ENCODE measurements at regions not wholly inside any gene's neighbourhood (a gene's known extent, or its start where the extent isn't known, plus 50 kb on each side); places are given as distances from the start of the nearest gene placed in this dataset.
"Not testable (repeated sequence)": the region's sequence is repeated elsewhere in the genome, so short reads cannot be mapped to it uniquely, and the experiment has no call there.

DNA sequence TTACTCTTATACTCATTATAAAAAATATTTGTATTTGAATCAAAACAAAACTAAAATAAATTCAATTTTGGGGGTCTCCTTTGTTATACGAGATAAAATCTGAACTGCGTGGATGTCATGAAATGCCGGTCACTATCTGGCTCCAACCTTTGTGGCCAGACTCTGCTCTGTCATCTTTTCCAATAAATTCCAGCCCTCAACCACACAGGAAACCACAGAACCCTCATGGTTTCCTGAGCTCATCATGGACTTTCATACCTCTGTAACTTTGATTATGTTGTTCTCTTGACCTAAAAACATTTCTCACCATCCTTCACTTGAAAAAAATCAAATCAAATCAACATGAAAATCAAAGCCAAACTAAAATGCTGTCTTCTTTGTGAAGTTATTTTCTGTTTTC, 724.7 kb downstream of the METTL4 start:
- no peak for DNase-seq (ENCODE audit: low spot score)

GRCh38 chr18:1848716-1849115, 722.6 kb downstream of the METTL4 start:
- no peak for DNase-seq (ENCODE audit: low spot score)

- no peak for DNase-seq (ENCODE audit: low spot score)
These were observed 721.9 kb downstream of the METTL4 start for GRCh38 chr18:1849386-1849785.

GRCh38 chr18:1857281-1857680, 714.0 kb downstream of the METTL4 start:
- not testable (repeated sequence) for DNase-seq (ENCODE audit: low spot score)

DNA sequence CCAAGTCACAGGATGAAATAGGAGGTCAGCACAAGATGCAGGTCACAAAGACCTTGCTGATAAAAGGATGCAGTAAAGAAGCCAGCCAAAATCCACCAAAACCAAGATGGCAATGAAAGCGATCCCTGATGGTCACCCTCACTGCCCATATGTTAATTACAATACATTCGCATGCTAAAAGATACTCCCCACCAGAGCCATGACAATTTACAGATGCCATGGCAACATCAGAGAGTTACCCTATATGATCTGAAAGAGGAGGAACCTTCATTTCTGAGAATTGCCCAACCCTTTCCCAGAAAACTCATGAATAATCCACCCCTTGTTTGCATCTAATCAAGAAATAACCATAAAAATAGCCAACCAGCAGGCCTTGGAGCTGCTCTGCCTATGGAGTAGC, 709.8 kb downstream of the METTL4 start:
- DNase-seq (ENCODE audit: low spot score), result no peak

DNA sequence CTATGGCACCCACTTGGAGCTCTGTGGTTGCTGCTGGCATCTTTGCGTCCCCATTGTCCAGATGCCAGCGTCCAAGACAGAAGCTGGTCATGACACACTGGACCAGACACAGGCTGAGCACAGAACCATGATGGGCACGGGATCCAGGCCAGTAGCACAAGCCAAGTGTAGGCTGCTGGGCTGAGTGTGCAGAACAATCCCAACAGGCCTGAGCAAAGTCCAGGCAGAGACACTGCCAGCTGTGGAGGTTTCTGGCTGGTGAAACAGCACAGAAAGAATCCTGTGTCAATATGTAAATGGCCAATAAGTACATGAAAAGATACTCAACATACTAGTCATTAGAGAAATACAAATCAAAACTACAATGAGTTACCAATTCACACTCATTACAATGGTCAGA, 705.4 kb downstream of the METTL4 start:
- no peak for DNase-seq (ENCODE audit: low spot score)

DNA sequence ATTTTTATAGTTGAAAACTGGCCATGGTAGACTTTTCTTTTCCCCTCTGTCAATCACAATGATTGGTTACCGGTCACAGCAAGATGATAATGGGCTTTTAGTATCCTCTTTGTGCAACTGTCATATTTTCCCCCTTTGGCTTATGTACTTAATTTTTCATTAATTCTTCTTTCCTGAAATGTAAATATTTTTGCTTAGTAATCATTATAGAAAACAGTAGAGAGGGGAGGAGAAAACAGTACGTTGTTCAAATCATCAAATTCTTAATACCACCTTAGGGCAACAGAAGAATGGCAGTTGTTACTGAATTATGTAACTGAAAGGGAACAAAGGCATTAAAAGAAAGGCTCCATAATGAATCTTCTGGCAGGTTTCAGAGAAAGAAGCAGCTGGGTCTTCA, 699.0 kb downstream of the METTL4 start:
- DNase-seq (ENCODE audit: low spot score), result no peak

GRCh38 chr18:1875219-1875618, 696.1 kb downstream of the METTL4 start:
- DNase-seq (ENCODE audit: low spot score), result no peak

- no peak for DNase-seq (ENCODE audit: low spot score)
These were observed 686.7 kb downstream of the METTL4 start for GRCh38 chr18:1884623-1885022.

GRCh38 chr18:1891641-1892040, 679.7 kb downstream of the METTL4 start:
- DNase-seq (ENCODE audit: low spot score), result no peak

DNA sequence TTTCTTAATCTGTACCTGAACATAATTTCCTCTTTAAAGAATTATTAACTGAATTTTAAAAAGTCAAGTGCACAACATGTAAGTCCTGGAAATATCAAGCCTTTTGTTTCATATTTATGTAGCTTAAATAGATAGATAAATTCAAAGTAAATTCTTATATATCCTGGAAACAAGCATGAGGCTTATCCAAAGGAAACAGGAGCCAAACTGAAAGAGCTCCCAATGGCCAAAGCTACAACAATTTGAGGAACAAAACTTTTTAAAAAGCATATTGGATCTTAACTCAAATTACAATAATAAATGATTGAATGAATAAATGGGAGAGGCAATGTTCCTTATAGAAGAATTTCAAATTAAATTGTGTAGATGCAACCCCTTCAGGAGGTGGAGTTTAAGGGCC, 679.1 kb downstream of the METTL4 start:
- DNase-seq (ENCODE audit: low spot score), result no peak

DNA sequence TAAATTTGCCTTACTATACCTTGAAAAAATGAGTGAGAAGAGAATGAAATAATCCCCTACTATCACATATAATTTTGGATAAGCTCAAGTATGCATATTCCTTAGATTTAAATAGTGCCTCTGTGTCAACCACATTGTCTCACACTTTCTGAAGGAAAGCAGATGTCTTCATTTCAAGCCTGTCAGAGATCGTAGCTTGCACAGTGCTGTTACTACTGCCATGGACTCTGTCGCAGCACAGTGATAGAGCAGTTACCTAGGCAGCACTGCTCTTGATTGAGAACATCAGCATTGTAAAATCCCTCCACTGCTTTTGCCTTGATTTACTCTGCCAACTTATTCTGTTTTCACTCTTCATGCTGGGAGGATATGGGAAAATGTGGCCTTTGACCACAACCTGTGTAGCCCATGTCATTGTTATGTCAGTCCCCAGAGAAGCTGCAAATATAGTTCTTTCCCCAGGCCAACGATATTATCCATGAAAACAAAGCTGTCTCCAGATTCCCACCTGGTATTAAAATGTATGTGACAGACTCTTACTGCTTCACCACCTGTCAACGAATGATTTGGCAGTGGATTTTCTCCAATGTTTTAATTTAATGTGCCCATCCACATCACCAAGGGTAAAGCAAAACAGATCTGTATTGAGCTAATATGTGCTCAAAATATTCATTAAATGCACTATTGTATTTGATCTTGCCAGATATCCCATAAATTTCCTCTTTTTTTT, 675.7 kb downstream of the METTL4 start:
- no peak for DNase-seq (ENCODE audit: low spot score)

- no peak for DNase-seq (ENCODE audit: low spot score)
These were observed 664.9 kb downstream of the METTL4 start for GRCh38 chr18:1906421-1906820.

GRCh38 chr18:1907470-1908206, 663.7 kb downstream of the METTL4 start:
- DNase-seq (ENCODE audit: low spot score), result no peak

DNA sequence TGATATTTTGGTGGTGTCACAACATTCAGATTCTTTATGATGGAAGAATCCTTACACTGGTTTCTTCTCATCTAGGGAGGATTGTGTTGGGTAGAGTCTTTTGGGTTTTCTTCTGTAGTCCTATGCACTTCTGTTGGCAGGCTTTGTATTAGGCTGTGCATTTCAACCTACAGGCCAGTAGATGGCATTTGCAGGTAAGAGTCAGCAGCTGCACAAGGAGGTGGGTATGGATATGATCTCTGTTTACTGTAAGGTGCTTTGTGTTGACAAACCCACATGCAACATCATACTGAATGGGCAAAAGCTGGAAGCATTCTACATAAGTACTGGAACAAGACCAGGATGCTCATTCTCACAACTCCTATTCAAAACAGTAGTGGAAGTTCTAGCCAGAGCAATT, 656.8 kb downstream of the METTL4 start:
- DNase-seq (ENCODE audit: low spot score), result no peak

GRCh38 chr18:1916869-1917523, 654.3 kb downstream of the METTL4 start:
- no peak for DNase-seq (ENCODE audit: low spot score)

GRCh38 chr18:1917569-1917968, 653.7 kb downstream of the METTL4 start:
- no peak for DNase-seq (ENCODE audit: low spot score)

DNA sequence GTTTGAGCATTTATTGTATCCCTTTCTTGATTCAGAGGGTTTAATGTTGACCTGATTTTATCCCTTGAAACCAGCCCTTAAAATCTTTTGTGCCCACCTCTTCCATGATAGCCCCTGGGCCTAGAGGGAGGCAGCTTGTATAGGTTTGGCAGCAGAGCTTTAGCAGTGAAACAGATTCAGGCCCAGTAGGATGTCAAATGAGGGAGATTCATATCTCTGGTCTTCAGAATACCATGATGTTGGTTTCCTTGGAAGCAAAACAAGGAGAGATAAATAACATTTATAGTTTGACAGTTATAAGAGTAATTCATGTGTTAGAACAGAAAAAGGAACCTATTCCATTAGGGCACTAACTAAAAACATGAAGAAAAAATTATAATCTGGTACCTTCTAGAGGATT, 649.2 kb downstream of the METTL4 start:
- no peak for DNase-seq (ENCODE audit: low spot score)

DNA sequence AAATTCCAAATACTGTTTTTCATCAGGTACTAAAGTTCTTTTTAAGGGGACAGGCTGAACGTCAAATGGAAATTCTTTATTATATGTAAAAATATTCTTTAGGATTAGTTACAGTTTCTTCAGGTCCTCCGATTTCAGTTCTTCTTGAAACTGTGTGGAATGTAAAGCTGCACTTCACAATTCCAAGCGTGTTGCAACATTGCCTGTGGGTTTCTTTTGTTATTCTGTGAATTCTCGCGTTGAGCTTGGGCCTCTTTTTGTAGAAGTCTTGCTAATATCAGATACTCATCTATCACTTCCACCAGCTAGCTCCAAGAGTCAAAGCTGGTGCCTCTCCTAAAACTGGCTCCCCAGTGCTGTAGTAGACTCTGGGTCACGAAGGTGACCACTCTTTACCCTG, 642.6 kb downstream of the METTL4 start:
- DNase-seq (ENCODE audit: low spot score), result no peak

GRCh38 chr18:1929720-1930119, 641.6 kb downstream of the METTL4 start:
- DNase-seq (ENCODE audit: low spot score), result no peak

DNA sequence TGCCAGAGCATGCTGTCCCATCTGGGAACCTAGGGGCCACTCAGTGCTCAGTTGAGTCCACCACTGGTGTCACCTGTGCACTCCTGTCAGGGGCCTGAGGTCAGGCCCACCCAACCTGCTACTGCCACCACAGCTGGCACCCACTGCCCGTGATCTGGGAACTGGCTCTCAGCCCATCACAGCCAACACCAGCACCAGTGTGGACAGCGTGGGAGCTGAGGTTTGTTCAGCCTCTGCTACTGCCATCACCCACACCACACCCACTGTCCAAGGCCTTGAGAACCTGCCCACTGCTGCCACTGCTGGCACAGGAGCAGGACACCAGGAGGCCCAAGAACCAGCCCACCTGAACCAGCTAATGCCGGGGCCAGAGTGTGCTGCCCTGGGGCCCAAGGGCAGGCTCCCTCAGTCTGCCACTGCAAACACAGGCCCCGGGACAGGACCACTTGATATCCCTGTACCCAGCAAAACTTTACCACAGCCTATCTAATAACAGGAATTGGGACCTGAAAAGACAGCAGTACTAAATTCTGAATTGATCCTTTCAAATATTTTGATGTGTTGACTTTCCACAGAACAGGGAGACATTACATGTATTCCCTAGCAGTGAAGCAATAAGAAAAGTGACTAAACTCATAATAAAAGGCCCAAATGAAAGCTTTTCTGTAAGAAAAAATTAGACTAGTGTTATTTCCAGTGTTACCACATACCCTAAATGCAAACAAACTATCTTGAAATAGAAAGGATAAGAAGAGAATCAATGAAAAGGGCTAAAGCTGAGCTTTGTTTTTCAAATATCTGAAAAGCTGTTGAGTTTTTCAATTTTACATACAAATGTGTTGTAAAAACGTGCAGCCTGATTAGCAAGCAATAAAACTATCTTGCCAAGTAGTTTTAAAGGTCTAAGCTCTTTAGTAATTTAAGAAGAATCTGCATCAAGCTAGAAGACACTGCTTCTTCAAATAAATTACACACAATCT, 640.7 kb downstream of the METTL4 start:
- DNase-seq (ENCODE audit: low spot score), result no peak

DNA sequence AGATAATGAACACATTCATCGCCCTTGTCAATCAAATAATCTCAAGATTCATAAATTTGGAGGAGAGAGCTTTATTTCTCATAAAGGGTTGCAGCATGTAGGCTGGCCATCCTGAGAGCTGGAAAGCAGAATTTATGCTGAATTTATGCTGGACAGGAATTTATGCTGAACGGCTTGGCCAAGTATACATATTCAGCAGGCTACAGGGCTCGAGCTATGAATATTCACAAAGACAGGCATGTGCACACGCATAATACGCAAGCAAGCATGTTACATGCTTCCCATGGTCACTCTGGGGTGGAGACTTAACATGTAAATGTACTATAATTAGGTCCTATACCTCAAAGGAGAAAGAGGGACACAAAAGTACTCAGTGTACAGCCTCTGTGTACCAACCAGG, 618.8 kb downstream of the METTL4 start:
- no peak for DNase-seq (ENCODE audit: low spot score)

Measured in CD4-positive, alpha-beta T cell treated with Interleukin-15 for 4 hours (primary cell).